ENCODE measurements at regions not wholly inside any gene's neighbourhood (a gene's known extent, or its start where the extent isn't known, plus 50 kb on each side); places are given as distances from the start of the nearest gene placed in this dataset.

DNA sequence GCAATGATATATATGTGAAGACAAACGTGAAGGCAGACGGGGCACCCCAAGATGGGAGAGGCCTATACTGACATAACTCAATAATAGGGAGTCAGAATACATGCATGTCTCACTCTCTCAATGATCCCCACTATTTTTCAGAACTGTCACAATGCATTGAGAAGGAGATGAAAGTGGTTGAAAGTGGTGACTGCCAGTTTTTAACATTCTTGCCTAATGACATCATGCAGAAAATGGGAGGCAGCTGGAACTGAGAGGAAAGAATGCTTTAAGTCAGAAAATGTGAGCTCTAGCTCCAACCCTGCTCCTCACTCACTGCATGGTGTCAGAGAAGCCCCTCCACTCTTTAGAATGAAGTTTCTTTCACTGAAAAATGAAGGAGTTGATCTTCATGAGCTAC lies 55.3 kb upstream of the P2RY1 start:
- Mint-ChIP-seq H3K27ac (peak overlapping the region; percentile 12), H3K36me3 (no peaks in the 10 kb centered on the region), H3K4me1 (ENCODE audit: unreplicated experiment) (peaks cover 11% of the 10 kb centered on the region), H3K9me3 (no peaks in the 10 kb centered on the region), H3K27me3 (no peaks in the 10 kb centered on the region), H3K4me3 (no peak overlapping the region)
- DNase-seq (ENCODE audit: extremely low spot score, unreplicated experiment), result no peak
- no peak for TF ChIP-seq CTCF (conservative IDR thresholded peaks at IDR 0.05)

- H3K36me3 Mint-ChIP-seq, result no peaks in the 10 kb centered on the region
- H3K4me1 Mint-ChIP-seq (ENCODE audit: unreplicated experiment), result peaks cover 11% of the 10 kb centered on the region
- H3K9me3 Mint-ChIP-seq, result no peaks in the 10 kb centered on the region
- DNase-seq (ENCODE audit: extremely low spot score, unreplicated experiment), result no peak
- no peaks in the 10 kb centered on the region for H3K27me3 Mint-ChIP-seq
- H3K27ac Mint-ChIP-seq, result no peak overlapping the region
- H3K4me3 Mint-ChIP-seq, result no peak overlapping the region
- TF ChIP-seq CTCF (conservative IDR thresholded peaks at IDR 0.05), result no peak
Measured at GRCh38 chr3:152780553-152780952, 54.4 kb upstream of the P2RY1 start.

DNA sequence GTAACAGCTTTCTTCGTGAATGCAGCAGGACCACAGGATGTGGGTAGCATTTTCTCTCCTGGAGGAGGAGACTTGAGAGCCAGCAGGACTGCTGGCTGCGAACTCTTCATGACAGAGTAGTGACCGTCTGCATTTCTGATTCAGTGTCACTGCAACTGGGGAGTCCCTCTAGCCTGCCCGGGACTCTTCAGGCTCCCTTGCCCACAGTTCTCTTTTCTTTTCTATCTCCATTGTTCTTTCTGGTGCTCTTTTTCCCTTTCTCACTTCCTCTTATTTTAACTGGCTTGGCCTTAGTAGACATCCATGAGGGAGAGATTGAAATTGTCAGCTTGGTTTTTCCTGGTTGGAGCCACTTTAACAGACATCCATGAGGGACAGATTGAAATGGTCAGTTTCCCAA lies 49.9 kb upstream of the P2RY1 start:
- Mint-ChIP-seq H3K27ac (no peak overlapping the region), H3K4me1 (ENCODE audit: unreplicated experiment) (peaks cover 2% of the 10 kb centered on the region), H3K27me3 (no peaks in the 10 kb centered on the region), H3K4me3 (no peak overlapping the region), H3K9me3 (peaks cover 4% of the 10 kb centered on the region), H3K36me3 (no peaks in the 10 kb centered on the region)
- DNase-seq (ENCODE audit: extremely low spot score, unreplicated experiment), result no peak
- no peak for TF ChIP-seq CTCF (conservative IDR thresholded peaks at IDR 0.05)

All from type B pancreatic cell (in vitro differentiated cells).